ENCODE measurements at regions not wholly inside any gene's neighbourhood (a gene's known extent, or its start where the extent isn't known, plus 50 kb on each side); places are given as distances from the start of the nearest gene placed in this dataset.

DNA sequence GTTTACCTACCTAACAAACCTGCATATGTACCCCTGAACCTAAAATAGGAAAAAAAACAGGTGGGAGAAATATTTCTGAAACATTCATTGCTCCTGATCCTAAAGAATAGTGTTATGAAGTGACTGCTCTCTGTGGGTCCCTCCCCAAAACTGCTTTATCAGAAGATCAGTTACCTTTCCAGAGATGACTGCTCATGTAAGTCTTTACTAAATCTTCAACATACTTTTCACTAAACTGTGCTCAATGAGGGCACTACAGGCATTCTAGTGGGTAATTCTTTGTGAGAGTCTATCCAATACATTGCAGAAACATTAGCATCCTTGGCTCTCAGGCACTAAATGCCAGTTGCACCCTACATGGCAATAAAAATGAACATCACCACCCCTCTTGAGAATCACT is 189.3 kb upstream of the STK17B start:
- DNase-seq (ENCODE audit: low spot score): no peak

DNA sequence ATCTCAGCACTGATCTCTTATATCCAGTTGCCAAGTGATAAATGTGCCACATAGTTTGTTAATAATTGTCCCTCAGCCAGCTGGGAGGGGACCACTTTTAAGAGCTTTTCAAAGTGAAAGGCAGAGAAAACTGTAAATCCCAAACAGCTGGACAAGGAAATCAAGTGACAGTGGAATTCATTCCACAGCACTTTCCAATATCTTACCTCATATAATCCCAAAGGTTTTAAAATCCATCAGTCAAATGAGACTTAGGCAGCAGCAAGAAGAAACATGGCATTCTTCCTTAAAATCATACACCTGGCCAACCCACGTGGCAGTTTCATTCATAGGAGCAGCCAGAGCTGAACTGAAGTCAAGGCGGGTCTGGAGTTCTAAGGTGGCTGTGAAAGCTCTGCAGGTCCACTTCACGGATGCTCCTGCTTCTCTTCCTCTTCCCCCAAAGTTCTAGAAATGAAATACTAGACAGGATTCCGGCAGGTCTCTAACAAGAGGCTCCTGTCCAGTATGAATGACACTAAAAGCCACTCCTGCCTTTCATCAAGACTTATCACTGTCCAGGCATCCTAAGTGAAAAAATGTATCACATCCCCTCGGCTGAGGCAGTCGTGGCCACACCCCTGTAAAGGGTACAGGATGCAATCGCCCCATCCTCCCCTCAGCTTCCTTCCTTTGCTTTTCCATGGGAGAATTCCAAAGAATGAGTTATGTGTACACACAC is 190.4 kb upstream of the STK17B start:
- peak; percentile 97 for DNase-seq (ENCODE audit: low spot score)

DNA sequence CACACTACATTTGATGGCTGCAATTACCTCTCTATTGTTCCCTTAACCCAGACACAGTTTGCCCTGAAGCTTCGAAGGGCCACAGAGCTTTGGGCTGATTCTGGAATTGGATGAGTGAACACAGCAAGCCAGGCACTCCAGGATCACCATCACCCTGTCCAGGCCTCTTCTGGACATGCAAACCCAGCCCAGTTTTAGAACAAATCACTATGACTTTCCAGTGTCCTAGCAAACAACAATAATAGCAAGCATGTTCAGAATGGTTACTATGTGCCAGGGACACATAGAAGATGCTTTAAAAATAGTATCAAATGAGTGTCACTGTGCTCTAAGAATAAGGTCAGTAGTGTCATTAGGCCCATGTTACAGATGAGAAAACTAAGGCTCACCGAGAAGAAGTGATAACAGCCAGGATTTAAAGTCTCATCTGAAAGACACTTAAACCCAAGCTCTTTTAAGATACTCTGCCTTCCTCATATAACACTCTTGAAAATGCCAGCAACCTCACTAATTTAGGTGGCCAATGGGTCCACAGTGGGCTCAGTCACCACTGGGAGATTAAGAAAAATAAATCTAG is 191.7 kb upstream of the STK17B start:
- no peak for DNase-seq (ENCODE audit: low spot score)

DNA sequence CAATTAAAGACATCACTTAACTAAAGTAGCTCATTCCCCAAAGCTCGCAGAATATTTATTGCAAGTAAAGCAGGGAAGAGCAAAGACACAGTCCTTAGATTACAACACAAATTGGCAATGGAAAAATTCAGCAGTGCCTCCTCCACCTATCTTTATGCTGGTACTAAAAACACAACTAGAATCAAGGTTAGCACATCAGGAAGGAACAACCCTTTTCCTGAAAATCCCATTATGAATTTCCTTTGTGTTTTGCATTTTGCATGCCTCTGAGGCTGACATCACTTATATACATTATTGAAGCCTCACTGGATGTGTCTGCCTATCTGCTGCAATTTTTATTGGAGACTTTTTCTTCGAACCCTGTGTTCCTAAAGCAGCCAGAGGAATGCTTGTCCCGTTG is 193.8 kb upstream of the STK17B start:
- peak; percentile 67 for DNase-seq (ENCODE audit: low spot score)

GRCh38 chr2:196365923-196366322 is 194.5 kb upstream of the STK17B start:
- DNase-seq (ENCODE audit: low spot score): no peak

- DNase-seq (ENCODE audit: low spot score): no peak
These were observed 196.3 kb upstream of the STK17B start for GRCh38 chr2:196367633-196368032.

GRCh38 chr2:196368546-196369225 is 197.3 kb upstream of the STK17B start:
- DNase-seq (ENCODE audit: low spot score): no peak

- DNase-seq (ENCODE audit: low spot score): no peak
These were observed 198.6 kb upstream of the STK17B start for GRCh38 chr2:196369967-196370366.

GRCh38 chr2:196370381-196370780 is 199.0 kb upstream of the STK17B start:
- DNase-seq (ENCODE audit: low spot score): no peak

GRCh38 chr2:196372276-196372809 is 201.0 kb upstream of the STK17B start:
- DNase-seq (ENCODE audit: low spot score): no peak

- DNase-seq (ENCODE audit: low spot score): peak; percentile 50
These were observed 201.7 kb upstream of the STK17B start for GRCh38 chr2:196372811-196373664.

- DNase-seq (ENCODE audit: low spot score): no peak
These were observed 205.9 kb upstream of the STK17B start for GRCh38 chr2:196376984-196377877.

- no peak for DNase-seq (ENCODE audit: low spot score)
These were observed 208.2 kb upstream of the STK17B start for GRCh38 chr2:196379600-196379999.

GRCh38 chr2:196380098-196380497 is 208.7 kb upstream of the STK17B start:
- DNase-seq (ENCODE audit: low spot score): no peak

DNA sequence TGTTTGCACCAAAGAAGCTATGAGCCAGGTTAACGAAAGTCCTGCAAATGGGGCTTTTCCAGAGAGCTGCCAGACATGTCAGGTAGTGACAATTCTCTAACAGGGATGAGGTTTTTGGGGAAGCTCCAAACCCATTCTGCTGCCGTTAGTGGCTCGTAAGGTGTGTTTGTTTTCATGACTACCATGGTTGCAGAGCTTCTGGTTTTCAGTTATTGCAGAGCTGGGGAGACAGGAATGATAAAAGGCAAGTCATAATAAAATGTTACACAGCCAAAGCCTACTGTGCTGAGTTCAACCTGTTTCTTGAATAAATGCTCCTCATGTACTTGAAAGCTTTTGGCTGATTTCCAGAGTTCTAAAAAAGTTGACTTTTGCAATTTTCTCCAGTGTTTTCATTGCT is 209.2 kb upstream of the STK17B start:
- no peak for DNase-seq (ENCODE audit: low spot score)

GRCh38 chr2:196381464-196381863 is 210.1 kb upstream of the STK17B start:
- DNase-seq (ENCODE audit: low spot score): no peak

DNA sequence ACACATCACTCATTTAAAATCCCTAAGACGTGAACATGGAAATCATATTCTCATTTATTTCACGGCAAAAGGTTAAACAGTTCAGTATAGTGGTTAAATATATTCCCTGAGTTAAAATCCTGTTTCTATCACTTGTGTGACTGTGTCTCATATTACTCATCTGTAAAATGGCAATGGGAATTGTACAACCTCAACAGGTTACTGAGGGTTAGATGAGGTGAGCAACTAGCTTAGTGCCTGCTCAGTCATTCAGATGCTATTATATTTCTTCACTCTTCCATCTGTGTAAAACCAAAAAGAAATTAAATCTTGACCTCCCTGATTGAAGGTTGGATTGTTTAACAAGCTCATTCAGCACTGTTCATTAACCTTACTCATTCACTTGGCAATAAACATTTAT is 212.4 kb upstream of the STK17B start:
- no peak for DNase-seq (ENCODE audit: low spot score)

- no peak for DNase-seq (ENCODE audit: low spot score)
These were observed 213.4 kb upstream of the STK17B start for GRCh38 chr2:196384729-196385128.

DNA sequence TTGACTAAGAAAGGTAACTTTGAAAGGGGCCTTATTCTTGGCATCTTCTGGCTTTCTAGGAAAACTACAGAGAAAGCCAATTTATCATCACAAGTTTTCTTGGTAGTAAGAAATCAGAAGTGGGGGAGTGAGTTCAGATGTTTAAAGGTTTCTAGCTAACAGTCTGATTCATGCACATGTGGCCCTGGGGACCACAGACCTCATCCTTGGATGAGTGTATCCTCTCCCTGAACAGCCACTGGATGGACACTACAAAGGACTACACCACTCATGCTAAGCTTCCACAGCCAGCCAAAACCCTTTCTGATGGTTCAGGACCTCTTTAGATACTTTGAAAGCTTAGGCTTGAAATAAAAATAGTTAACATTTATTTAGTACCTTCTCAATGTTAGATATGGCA is 218.3 kb upstream of the STK17B start:
- DNase-seq (ENCODE audit: low spot score): no peak

DNA sequence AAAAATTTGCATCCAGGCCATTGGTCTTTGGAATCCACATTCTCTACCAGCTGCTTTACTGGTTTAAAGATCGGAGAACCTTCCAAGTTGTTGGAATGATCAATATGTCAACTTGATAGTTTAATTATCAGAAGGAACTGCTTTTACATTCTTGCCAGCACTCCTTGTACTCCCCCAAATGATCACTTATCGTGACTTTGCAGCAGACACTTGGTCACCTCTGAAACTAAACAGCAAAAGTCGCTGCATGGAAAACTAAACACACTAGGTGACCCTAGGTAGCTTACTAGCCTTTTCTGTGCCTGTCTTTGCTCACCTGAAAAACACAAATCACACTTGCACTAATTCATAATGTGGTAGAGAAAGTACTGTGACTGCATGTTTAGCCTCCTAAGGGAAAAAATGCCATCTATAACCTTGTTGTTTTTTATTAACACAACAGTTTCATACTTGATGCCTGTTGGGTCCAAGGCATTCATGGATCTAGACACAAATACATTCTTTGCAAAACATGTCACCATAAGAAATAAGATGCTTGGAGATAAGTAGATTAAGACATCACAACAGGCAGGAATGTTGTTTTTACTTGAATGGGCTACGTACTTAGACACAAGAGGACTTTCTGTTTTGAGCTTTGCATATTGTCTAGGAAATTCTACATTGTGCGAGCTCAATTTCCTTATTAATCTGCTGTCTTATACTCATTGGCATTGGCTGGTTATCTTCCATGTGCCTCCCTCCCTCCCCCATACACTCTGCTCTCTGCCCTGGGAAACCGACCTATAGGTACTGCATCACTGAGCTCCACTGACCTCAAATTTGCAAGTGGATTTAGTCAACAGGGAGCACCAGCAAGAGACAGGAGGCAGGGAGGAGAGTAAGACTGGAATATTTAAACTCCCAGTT is 219.1 kb upstream of the STK17B start:
- no peak for DNase-seq (ENCODE audit: low spot score)
